B cell (primary cell): ENCODE measurements at regions not wholly inside any gene's neighbourhood (a gene's known extent, or its start where the extent isn't known, plus 50 kb on each side); places are given as distances from the start of the nearest gene placed in this dataset.

ENCODE experiments used
- ATAC-seq: fragments of 200-7000 bp; cut with Tn5 transposase; one replicate; pipeline ENCODE4 v1.10.0; 2021; ENCODE audit warnings: low read depth, mild to moderate bottlenecking, moderate number of reproducible peaks, moderate library complexity
- CTCF ChIA-PET: fragments of 350-600 bp; sonication (Branson Sonifier 250); formaldehyde crosslinking; loops from one replicate; lab custom pipeline; 2021; ENCODE audit warnings: antibody characterized with exemption, inconsistent platforms; lab: Charles Lee
- POLR2A ChIA-PET: fragments of 350-600 bp; sonication (Branson Sonifier 250); formaldehyde crosslinking; loops from one replicate; lab custom pipeline; 2021; ENCODE audit warnings: antibody characterized with exemption; lab: Charles Lee
- DNase-seq: peaks from one replicate; pipeline ENCODE4 v3.0.0; 2013
- H2AFZ ChIP-seq: 2 replicates; pipeline ENCODE4 v1.6.1; 2012; ENCODE audit warnings: mild to moderate bottlenecking, low read depth, low read length; ENCODE audit not compliant: insufficient read depth, poor library complexity, severe bottlenecking
- H3K27ac ChIP-seq, 2 donors: 1 replicate in 1 of 2; 2 replicates in 1 of 2; pipeline ENCODE4 v1.5.1; 2012 to 2013; ENCODE audit warnings: low read length in 2 of 2, mild to moderate bottlenecking in 2 of 2, moderate library complexity in 1 of 2
- H3K27me3 ChIP-seq, 4 experiments: fragments of 200-600 bp in 1 of 4; sonication (generic) in 1 of 4; replicated peaks in 1 of 4; 1 replicate in 2 of 4; 2 replicates in 2 of 4; pipeline versions ENCODE4 v1.6.1 to v1.7.0; 2013 to 2016; ENCODE audit warnings: low read length in 3 of 4, mild to moderate bottlenecking in 2 of 4, mixed read lengths in 1 of 4, moderate library complexity in 1 of 4; ENCODE audit not compliant: insufficient read depth in 4 of 4, control insufficient read depth in 3 of 4; ENCODE audit errors: control extremely low read depth in 1 of 4
- H3K36me3 ChIP-seq, 2 experiments: replicated peaks in 1 of 2; 1 replicate in 1 of 2; 2 replicates in 1 of 2; pipeline versions ENCODE4 v1.6.1 to v1.7.1; 2013; ENCODE audit warnings: low read length in 1 of 2; ENCODE audit not compliant: insufficient read depth in 2 of 2, control insufficient read depth in 1 of 2; ENCODE audit errors: control extremely low read depth in 1 of 2, extremely low read depth in 1 of 2
- H3K4me1 ChIP-seq, 2 donors: fragments of 200-600 bp in 1 of 2; sonication (generic) in 1 of 2; 1 replicate in 1 of 2; 2 replicates in 1 of 2; pipeline versions ENCODE4 v1.5.1 to v1.6.1; 2013 to 2017; ENCODE audit warnings: low read length in 2 of 2; ENCODE audit not compliant: control insufficient read depth in 2 of 2, insufficient read depth in 2 of 2
- H3K4me2 ChIP-seq: replicated peaks from 2 replicates; pipeline ENCODE3; 2012; ENCODE audit warnings: mild to moderate bottlenecking, low read depth, low read length; ENCODE audit not compliant: poor library complexity, severe bottlenecking
- H3K4me3 ChIP-seq, 5 experiments: fragments of 200-600 bp in 1 of 5; sonication (generic) in 1 of 5; 1 replicate in 3 of 5; 2 replicates in 2 of 5; pipeline versions ENCODE4 v1.5.1 to v1.7.0; 2011 to 2016; ENCODE audit warnings: low read length in 4 of 5, mild to moderate bottlenecking in 4 of 5, low read depth in 2 of 5, control low read depth in 1 of 5, moderate library complexity in 1 of 5; ENCODE audit not compliant: insufficient read depth in 1 of 5; ENCODE audit errors: control extremely low read depth in 1 of 5, extremely low read depth in 1 of 5
- H3K79me2 ChIP-seq: fragments of 200-600 bp; sonication (generic); one replicate; pipeline ENCODE4 v1.6.0; 2016; ENCODE audit warnings: low read length; ENCODE audit not compliant: control insufficient read depth, insufficient read depth
- H3K9ac ChIP-seq: fragments of 200-600 bp; sonication (generic); 2 replicates; pipeline ENCODE4 v1.6.1; 2017; ENCODE audit warnings: mild to moderate bottlenecking, low read length, moderate library complexity
- H3K9me3 ChIP-seq, 3 donors: one replicate each; pipeline versions ENCODE4 v1.6.1 to v1.7.1; 2013; ENCODE audit warnings: low read length in 2 of 3; ENCODE audit not compliant: control insufficient read depth in 2 of 3, insufficient read depth in 1 of 3; ENCODE audit errors: control extremely low read depth in 1 of 3
- H4K20me1 ChIP-seq: 2 replicates; pipeline ENCODE4 v1.6.0; 2012; ENCODE audit warnings: mild to moderate bottlenecking, low read length; ENCODE audit not compliant: insufficient read depth, control insufficient read depth, poor library complexity, severe bottlenecking
- H3K27ac Mint-ChIP-seq: one replicate; pipeline ENCODE4 v1.8.0; 2021; ENCODE audit warnings: mixed read lengths
- H3K27me3 Mint-ChIP-seq: one replicate; pipeline ENCODE4 v1.8.0; 2021; ENCODE audit warnings: mixed read lengths
- H3K4me1 Mint-ChIP-seq: one replicate; pipeline ENCODE4 v1.8.0; 2021; ENCODE audit warnings: mixed read lengths
- H3K4me3 Mint-ChIP-seq: one replicate; pipeline ENCODE4 v1.8.0; 2021; ENCODE audit warnings: mixed read lengths
- H3K9me3 Mint-ChIP-seq: one replicate; pipeline ENCODE4 v1.8.0; 2022; ENCODE audit warnings: mixed read lengths; ENCODE audit not compliant: insufficient read depth
- EZH2 ChIP-seq: IDR thresholded peaks from 2 replicates; pipeline ENCODE4 v1.6.1; 2012; ENCODE audit warnings: borderline replicate concordance, low read depth, mild to moderate bottlenecking, moderate library complexity, low read length; ENCODE audit not compliant: insufficient read depth, poor library complexity, severe bottlenecking
- WGBS: methylation state at CpG from one replicate; pipeline ENCODE4 v1.1.5; 2013; ENCODE audit warnings: missing lambda C conversion rate; ENCODE audit not compliant: insufficient coverage; 5-methylcytosine and 5-hydroxymethylcytosine counted together
- intact Hi-C: fragments of 100-400 bp; cut with micrococcal nuclease; formaldehyde crosslinking; loops from one replicate; pipeline ENCODE4 v1.10.0; 2022
- TF ChIP-seq, protein P1 (sequence below): fragments of 200-600 bp; IDR thresholded peaks from one replicate; pipeline ENCODE4 v1.8.0; 2022; ENCODE audit warnings: antibody characterized with exemption, mild to moderate bottlenecking

DNA sequence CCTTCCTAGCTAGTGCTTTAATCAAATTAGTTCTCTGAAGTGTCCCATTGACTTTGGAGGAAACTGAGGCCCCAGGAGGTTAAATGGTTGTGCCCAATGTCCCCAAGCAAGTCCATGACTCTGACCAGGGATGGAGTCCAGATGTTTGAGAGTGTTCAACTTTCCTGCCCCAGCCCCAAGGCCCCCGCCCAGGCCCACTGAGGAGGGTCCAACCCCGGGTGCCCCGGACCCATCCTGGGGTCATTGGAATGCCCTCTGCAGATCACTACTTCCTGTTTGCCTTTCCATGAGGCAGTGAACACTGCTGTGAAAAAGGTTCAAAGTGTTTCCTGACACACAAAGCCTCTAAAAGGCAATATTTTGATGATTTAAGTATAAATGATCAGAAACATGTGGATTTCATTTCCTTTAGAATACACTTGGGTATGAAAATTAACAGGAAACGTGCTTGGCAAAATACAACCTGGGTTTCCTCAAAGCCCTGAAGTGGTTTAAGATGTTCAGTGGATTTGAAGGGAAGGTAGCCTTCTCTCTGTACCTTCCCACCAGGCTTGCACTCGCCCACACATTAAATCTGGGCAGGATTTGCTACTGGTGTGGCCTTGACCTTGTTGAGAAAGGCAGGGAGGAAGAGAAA, 335.7 kb downstream of the TSHZ3 start:
- ChIA-PET CTCF (no interaction called here), POLR2A (no interaction called here)
- H3K9me3 Mint-ChIP-seq: peaks cover 3% of the 10 kb centered on the region
- Histone ChIP-seq H4K20me1 (no peaks in the 10 kb centered on the region), H3K36me3 (no peaks in the 10 kb centered on the region), H3K27me3 (no peaks in the 10 kb centered on the region), H3K4me2 (no peak overlapping the region), H3K9ac (no peak overlapping the region), H3K79me2 (no peaks in the 10 kb centered on the region), H3K4me1 (no peaks in the 10 kb centered on the region), H3K4me3 (no peak overlapping the region), H2AFZ (no peak overlapping the region), H3K27ac (no peak overlapping the region), H3K9me3 (peaks cover 0 to 8% (median 2%) of the 10 kb centered on the region in 3 donors)
- no peak for TF ChIP-seq EZH2
- TF ChIP-seq, protein P1, sequence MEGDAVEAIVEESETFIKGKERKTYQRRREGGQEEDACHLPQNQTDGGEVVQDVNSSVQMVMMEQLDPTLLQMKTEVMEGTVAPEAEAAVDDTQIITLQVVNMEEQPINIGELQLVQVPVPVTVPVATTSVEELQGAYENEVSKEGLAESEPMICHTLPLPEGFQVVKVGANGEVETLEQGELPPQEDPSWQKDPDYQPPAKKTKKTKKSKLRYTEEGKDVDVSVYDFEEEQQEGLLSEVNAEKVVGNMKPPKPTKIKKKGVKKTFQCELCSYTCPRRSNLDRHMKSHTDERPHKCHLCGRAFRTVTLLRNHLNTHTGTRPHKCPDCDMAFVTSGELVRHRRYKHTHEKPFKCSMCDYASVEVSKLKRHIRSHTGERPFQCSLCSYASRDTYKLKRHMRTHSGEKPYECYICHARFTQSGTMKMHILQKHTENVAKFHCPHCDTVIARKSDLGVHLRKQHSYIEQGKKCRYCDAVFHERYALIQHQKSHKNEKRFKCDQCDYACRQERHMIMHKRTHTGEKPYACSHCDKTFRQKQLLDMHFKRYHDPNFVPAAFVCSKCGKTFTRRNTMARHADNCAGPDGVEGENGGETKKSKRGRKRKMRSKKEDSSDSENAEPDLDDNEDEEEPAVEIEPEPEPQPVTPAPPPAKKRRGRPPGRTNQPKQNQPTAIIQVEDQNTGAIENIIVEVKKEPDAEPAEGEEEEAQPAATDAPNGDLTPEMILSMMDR: no peak
- intact Hi-C loops: no loop called here
- DNase-seq (no peak), ATAC-seq (no peak)
- H3K27me3 Mint-ChIP-seq: no peaks in the 10 kb centered on the region
- no peak overlapping the region for H3K4me3 Mint-ChIP-seq
- no peak overlapping the region for H3K27ac Mint-ChIP-seq
- WGBS: 70% methylated on average over 2 of the region's 5 CpGs
- no peaks in the 10 kb centered on the region for H3K4me1 Mint-ChIP-seq

DNA sequence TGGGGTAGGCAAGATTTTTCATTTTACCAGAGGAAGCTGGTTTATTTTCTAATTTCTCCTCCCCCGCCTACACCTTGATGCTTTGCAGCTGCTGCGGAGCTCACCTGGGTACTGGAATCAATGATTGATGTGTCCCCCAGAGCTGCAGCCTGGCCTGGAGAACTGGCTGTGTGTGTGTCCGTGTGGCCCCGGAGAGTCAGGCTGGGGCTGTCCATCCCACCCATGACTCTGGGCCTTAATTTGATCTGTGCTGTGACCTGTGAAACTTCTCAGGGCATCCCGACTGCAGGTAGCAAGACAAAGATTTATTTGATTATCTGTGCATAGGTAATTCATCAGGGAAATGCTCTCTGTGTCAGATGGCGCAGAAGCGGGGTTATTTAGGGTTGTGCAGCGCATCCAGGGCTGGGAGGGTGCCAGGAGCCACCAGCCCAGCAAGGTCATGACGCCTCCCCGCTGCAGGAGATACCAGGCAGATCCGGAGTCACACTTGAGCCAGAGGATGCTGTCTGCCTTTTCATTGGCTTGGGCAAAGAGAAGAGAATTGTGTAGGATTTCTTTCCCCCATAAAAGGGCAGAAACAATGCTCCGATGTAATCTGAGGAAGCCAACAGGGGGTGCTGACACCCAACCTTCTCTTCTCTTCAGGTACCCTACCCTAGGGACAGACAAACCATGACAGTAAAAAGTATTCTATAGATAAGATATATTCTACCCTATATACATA, 346.6 kb downstream of the TSHZ3 start:
- Histone ChIP-seq H3K27ac (no peak overlapping the region), H3K36me3 (no peaks in the 10 kb centered on the region), H3K9me3 (peaks cover 0 to 21% (median 0%) of the 10 kb centered on the region in 3 donors), H3K27me3 (no peaks in the 10 kb centered on the region), H3K79me2 (no peaks in the 10 kb centered on the region), H4K20me1 (no peaks in the 10 kb centered on the region), H3K4me2 (no peak overlapping the region), H3K9ac (no peak overlapping the region), H2AFZ (no peak overlapping the region), H3K4me1 (no peaks in the 10 kb centered on the region), H3K4me3 (no peak overlapping the region)
- Mint-ChIP-seq H3K9me3 (peaks cover 4% of the 10 kb centered on the region), H3K4me3 (no peak overlapping the region), H3K27me3 (no peaks in the 10 kb centered on the region), H3K4me1 (no peaks in the 10 kb centered on the region), H3K27ac (no peak overlapping the region)
- TF ChIP-seq, protein P1: no peak
- no peak for TF ChIP-seq EZH2
- 81% methylated on average over 7 of the region's 12 CpGs for WGBS
- no peak for DNase-seq
- ChIA-PET CTCF (no interaction called here), POLR2A (no interaction called here)
- intact Hi-C loops: no loop called here
- no peak for ATAC-seq
